K562 (cell line): ENCODE measurements at regions not wholly inside any gene's neighbourhood (a gene's known extent, or its start where the extent isn't known, plus 50 kb on each side); places are given as distances from the start of the nearest gene placed in this dataset.

Experiments used
- DIDO1 ChIP-seq: fragments of 450-650 bp; IDR thresholded peaks from 2 replicates; pipeline ENCODE4 v1.6.1; 2016; ENCODE audit warnings: low read depth, missing biosample characterization, missing genetic modification characterization
- E2F3 ChIP-seq: fragments of 250-450 bp; sonication (Bioruptor Pico); IDR thresholded peaks from 2 replicates; pipeline ENCODE4 v1.4.0; 2020; ENCODE audit warnings: mild to moderate bottlenecking
- GTF2A2 ChIP-seq: IDR thresholded peaks from 2 replicates; pipeline ENCODE4 v1.6.1; 2016; ENCODE audit warnings: mild to moderate bottlenecking, missing genetic modification characterization, missing compliant biosample characterization
- ILF3 ChIP-seq: fragments of 450-650 bp; IDR thresholded peaks from 2 replicates; pipeline ENCODE4 v1.6.1; 2018; ENCODE audit warnings: antibody characterized with exemption, mild to moderate bottlenecking, moderate library complexity, borderline replicate concordance
- MECOM ChIP-seq: fragments of 250-450 bp; sonication (Bioruptor Pico); IDR thresholded peaks from 2 replicates; pipeline ENCODE4 v1.8.0; 2022; ENCODE audit warnings: inconsistent platforms
- PURB ChIP-seq: sonication (generic); formaldehyde crosslinking; IDR thresholded peaks from 2 replicates; pipeline ENCODE4 v1.9.0; 2021; ENCODE audit warnings: low read depth, mild to moderate bottlenecking, missing genetic modification reagents
- SRSF3 ChIP-seq: fragments of 200-400 bp; formaldehyde crosslinking; IDR thresholded peaks from 2 replicates; pipeline ENCODE4 v1.6.1; 2016; ENCODE audit warnings: mild to moderate bottlenecking, low read length, moderate library complexity; ENCODE audit not compliant: insufficient read depth
- TEAD2 ChIP-seq: fragments of 450-650 bp; IDR thresholded peaks from 2 replicates; pipeline ENCODE4 v1.6.1; 2016; ENCODE audit warnings: missing genetic modification characterization, control low read depth, missing compliant biosample characterization
- ZNF143 ChIP-seq: sonication (generic); formaldehyde crosslinking; IDR thresholded peaks from 2 replicates; pipeline ENCODE4 v1.9.0; 2022; ENCODE audit warnings: mild to moderate bottlenecking, missing genetic modification reagents
- TF ChIP-seq, protein P1 (sequence below): sonication (generic); formaldehyde crosslinking; IDR thresholded peaks from 2 replicates; pipeline ENCODE4 v1.8.0; 2022; ENCODE audit warnings: missing genetic modification reagents, mild to moderate bottlenecking, moderate library complexity, borderline replicate concordance
- TF ChIP-seq, protein P2 (sequence below): fragments of 450-650 bp; IDR thresholded peaks from one replicate; pipeline ENCODE4 v1.6.1; 2018; ENCODE audit warnings: mild to moderate bottlenecking, moderate library complexity; ENCODE audit not compliant: partially characterized antibody
- TF ChIP-seq, protein P3 (sequence below): fragments of 450-650 bp; formaldehyde crosslinking; IDR thresholded peaks from 2 replicates; pipeline ENCODE4 v1.4.0; 2022; ENCODE audit warnings: mild to moderate bottlenecking, moderate library complexity
- TF ChIP-seq, protein P4 (sequence below), 3 experiments: fragments of 200-800 bp in 1 of 3; sonication (Bioruptor generic) in 1 of 3; sonication (generic) in 1 of 3; formaldehyde crosslinking in 1 of 3; IDR thresholded peaks; 2 replicates each; pipeline versions ENCODE4 v1.6.1 to v1.8.0; 2016 to 2022; ENCODE audit warnings: mild to moderate bottlenecking in 2 of 3, missing compliant biosample characterization in 2 of 3, missing genetic modification characterization in 2 of 3, missing genetic modification reagents in 1 of 3
- TF ChIP-seq, protein P5 (sequence below): fragments of 250-450 bp; sonication (Bioruptor Pico); IDR thresholded peaks from 2 replicates; pipeline ENCODE4 v1.9.0; 2021; ENCODE audit warnings: mild to moderate bottlenecking
- TF ChIP-seq, protein P6 (sequence below), 2 experiments: IDR thresholded peaks; 2 replicates each; pipeline ENCODE4 v1.6.1; 2012; ENCODE audit warnings: improper control_type of control experiment in 2 of 2, low read depth in 2 of 2, low read length in 2 of 2, borderline replicate concordance in 1 of 2
- TF ChIP-seq, protein P7 (sequence below): fragments of 250-450 bp; sonication (Bioruptor Pico); IDR thresholded peaks from 2 replicates; pipeline ENCODE4 v1.4.0; 2020; ENCODE audit warnings: mild to moderate bottlenecking

DNA sequence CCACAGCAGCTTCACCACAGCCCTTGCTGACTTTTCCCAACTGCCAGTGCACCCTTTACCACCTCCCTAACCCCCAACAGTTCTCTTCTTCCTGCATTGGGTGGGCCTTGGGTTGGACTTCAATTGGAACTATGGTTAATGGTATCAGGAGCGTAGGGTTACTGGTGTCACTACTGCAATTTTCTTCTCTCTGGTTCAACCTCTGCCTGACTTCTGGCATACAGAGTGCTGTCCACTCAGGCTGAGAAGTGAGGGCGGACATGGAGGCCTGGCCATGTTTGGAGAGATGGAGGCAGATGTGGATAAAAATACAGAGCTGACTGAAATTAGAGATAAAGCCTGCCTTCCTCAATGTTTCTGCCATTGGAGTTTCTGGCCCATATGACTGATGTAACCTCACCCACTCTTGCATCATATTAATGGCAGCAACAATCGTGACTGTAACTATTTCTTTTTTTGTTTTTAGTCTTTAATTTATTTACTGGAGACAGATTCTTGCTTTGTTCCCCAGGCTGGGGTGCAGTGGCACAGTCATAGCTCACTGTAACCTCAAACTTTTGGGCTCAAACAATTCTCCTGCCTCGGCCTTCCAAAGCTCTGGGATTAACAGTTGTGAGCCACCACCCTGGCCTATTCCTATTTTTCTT, 87.8 kb downstream of the NAV1 start (continued):
- TF ChIP-seq, protein P1, sequence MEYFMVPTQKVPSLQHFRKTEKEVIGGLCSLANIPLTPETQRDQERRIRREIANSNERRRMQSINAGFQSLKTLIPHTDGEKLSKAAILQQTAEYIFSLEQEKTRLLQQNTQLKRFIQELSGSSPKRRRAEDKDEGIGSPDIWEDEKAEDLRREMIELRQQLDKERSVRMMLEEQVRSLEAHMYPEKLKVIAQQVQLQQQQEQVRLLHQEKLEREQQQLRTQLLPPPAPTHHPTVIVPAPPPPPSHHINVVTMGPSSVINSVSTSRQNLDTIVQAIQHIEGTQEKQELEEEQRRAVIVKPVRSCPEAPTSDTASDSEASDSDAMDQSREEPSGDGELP, result no peak
- TF ChIP-seq E2F3 (CRISPR knock-in tag), result no peak
- TF ChIP-seq, protein P2, sequence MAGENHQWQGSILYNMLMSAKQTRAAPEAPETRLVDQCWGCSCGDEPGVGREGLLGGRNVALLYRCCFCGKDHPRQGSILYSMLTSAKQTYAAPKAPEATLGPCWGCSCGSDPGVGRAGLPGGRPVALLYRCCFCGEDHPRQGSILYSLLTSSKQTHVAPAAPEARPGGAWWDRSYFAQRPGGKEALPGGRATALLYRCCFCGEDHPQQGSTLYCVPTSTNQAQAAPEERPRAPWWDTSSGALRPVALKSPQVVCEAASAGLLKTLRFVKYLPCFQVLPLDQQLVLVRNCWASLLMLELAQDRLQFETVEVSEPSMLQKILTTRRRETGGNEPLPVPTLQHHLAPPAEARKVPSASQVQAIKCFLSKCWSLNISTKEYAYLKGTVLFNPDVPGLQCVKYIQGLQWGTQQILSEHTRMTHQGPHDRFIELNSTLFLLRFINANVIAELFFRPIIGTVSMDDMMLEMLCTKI, result no peak
- TF ChIP-seq, protein P3, sequence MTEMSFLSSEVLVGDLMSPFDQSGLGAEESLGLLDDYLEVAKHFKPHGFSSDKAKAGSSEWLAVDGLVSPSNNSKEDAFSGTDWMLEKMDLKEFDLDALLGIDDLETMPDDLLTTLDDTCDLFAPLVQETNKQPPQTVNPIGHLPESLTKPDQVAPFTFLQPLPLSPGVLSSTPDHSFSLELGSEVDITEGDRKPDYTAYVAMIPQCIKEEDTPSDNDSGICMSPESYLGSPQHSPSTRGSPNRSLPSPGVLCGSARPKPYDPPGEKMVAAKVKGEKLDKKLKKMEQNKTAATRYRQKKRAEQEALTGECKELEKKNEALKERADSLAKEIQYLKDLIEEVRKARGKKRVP (CRISPR knock-in tag), result peak; percentile 97
- no peak for TF ChIP-seq TEAD2 (tag)
- no peak for TF ChIP-seq ILF3
- peak; percentile 77 for TF ChIP-seq MECOM
- TF ChIP-seq, protein P4, sequence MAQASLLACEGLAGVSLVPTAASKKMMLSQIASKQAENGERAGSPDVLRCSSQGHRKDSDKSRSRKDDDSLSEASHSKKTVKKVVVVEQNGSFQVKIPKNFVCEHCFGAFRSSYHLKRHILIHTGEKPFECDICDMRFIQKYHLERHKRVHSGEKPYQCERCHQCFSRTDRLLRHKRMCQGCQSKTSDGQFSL (CRISPR knock-in tag; IDR thresholded peaks at IDR 0.05), result no peak
- TF ChIP-seq, protein P4 (tag; IDR thresholded peaks at IDR 0.05), result no peak; a peak in 1 of 4 replicates
- TF ChIP-seq, protein P5, sequence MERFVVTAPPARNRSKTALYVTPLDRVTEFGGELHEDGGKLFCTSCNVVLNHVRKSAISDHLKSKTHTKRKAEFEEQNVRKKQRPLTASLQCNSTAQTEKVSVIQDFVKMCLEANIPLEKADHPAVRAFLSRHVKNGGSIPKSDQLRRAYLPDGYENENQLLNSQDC (CRISPR knock-in tag), result no peak
- no peak for TF ChIP-seq PURB (CRISPR knock-in tag)
- TF ChIP-seq SRSF3, result no peak
- TF ChIP-seq GTF2A2, result no peak
- no peak for TF ChIP-seq ZNF143 (CRISPR knock-in tag)
- TF ChIP-seq, protein P6, sequence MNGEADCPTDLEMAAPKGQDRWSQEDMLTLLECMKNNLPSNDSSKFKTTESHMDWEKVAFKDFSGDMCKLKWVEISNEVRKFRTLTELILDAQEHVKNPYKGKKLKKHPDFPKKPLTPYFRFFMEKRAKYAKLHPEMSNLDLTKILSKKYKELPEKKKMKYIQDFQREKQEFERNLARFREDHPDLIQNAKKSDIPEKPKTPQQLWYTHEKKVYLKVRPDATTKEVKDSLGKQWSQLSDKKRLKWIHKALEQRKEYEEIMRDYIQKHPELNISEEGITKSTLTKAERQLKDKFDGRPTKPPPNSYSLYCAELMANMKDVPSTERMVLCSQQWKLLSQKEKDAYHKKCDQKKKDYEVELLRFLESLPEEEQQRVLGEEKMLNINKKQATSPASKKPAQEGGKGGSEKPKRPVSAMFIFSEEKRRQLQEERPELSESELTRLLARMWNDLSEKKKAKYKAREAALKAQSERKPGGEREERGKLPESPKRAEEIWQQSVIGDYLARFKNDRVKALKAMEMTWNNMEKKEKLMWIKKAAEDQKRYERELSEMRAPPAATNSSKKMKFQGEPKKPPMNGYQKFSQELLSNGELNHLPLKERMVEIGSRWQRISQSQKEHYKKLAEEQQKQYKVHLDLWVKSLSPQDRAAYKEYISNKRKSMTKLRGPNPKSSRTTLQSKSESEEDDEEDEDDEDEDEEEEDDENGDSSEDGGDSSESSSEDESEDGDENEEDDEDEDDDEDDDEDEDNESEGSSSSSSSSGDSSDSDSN (IDR thresholded peaks at IDR 0.05; ENCODE audit: borderline replicate concordance in 1 of 2, low read depth in 2 of 2, low read length in 2 of 2), result no peak
- TF ChIP-seq DIDO1 (tag), result no peak
- TF ChIP-seq, protein P7, sequence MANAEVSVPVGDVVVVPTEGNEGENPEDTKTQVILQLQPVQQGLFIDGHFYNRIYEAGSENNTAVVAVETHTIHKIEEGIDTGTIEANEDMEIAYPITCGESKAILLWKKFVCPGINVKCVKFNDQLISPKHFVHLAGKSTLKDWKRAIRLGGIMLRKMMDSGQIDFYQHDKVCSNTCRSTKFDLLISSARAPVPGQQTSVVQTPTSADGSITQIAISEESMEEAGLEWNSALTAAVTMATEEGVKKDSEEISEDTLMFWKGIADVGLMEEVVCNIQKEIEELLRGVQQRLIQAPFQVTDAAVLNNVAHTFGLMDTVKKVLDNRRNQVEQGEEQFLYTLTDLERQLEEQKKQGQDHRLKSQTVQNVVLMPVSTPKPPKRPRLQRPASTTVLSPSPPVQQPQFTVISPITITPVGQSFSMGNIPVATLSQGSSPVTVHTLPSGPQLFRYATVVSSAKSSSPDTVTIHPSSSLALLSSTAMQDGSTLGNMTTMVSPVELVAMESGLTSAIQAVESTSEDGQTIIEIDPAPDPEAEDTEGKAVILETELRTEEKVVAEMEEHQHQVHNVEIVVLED (CRISPR knock-in tag), result 0 out of 2 replicates have a peak, but pooled peaks have one; percentile 12
